GM23338 (cell line): ENCODE measurements at regions not wholly inside any gene's neighbourhood (a gene's known extent, or its start where the extent isn't known, plus 50 kb on each side); places are given as distances from the start of the nearest gene placed in this dataset.

Experiments
- CREB1 ChIP-seq: fragments of 250-450 bp; sonication (Bioruptor Pico); IDR thresholded peaks from 2 replicates; pipeline ENCODE4 v1.5.0; 2020; ENCODE audit warnings: low read depth, mild to moderate bottlenecking, moderate library complexity
- CTCF ChIP-seq, 2 experiments: fragments of 200-600 bp in 1 of 2; sonication (generic) in 1 of 2; conservative IDR thresholded peaks; 2 replicates each; pipeline versions ENCODE4 v1.5.1 to v1.6.1; 2016 to 2017; ENCODE audit warnings: antibody characterized with exemption in 2 of 2, low read depth in 2 of 2, mild to moderate bottlenecking in 2 of 2, moderate library complexity in 1 of 2
- ETS1 ChIP-seq: IDR thresholded peaks from 2 replicates; pipeline ENCODE4 v1.6.1; 2016; ENCODE audit warnings: antibody characterized with exemption
- EZH2 ChIP-seq: fragments of 200-600 bp; sonication (generic); IDR thresholded peaks from one replicate; pipeline ENCODE4 v1.8.0; 2017; ENCODE audit warnings: antibody characterized with exemption, mild to moderate bottlenecking, low read depth; ENCODE audit not compliant: unreplicated experiment
- EZH2phosphoT487 ChIP-seq: fragments of 200-600 bp; sonication (generic); IDR thresholded peaks from one replicate; pipeline ENCODE4 v1.8.1; 2018; ENCODE audit warnings: antibody characterized with exemption; ENCODE audit not compliant: unreplicated experiment
- NANOG ChIP-seq: IDR thresholded peaks from 2 replicates; pipeline ENCODE4 v1.6.1; 2016; ENCODE audit warnings: antibody characterized with exemption, borderline replicate concordance
- POLR2AphosphoS5 ChIP-seq: IDR thresholded peaks from 2 replicates; pipeline ENCODE4 v1.6.1; 2016; ENCODE audit warnings: antibody characterized with exemption, low read depth
- REST ChIP-seq: IDR thresholded peaks from one replicate; pipeline ENCODE4 v1.6.1; 2018; ENCODE audit warnings: antibody characterized with exemption; ENCODE audit not compliant: unreplicated experiment
- ZNF114 ChIP-seq: fragments of 250-450 bp; sonication (Bioruptor Pico); IDR thresholded peaks from 2 replicates; pipeline ENCODE4 v1.5.0; 2020; ENCODE audit warnings: mild to moderate bottlenecking, moderate library complexity
- ZNF331 ChIP-seq: fragments of 250-450 bp; sonication (Bioruptor Pico); IDR thresholded peaks from 2 replicates; pipeline ENCODE4 v1.5.0; 2020; ENCODE audit warnings: low read depth, mild to moderate bottlenecking, moderate library complexity

GRCh38 chr4:79177388-79177787, 148.5 kb downstream of the NAA11 start:
- TF ChIP-seq CTCF (conservative IDR thresholded peaks at IDR 0.05; ENCODE audit: low read depth in 2 of 2) (no peak), POLR2AphosphoS5 (no peak), EZH2 (no peak), ZNF114 (CRISPR knock-in tag) (no peak), CREB1 (no peak), EZH2phosphoT487 (no peak), REST (no peak), ETS1 (no peak), NANOG (no peak), ZNF331 (CRISPR knock-in tag) (no peak)
